Stimulated activated CD4-positive, alpha-beta T cell treated with anti-CD3 and anti-CD28 coated beads, Interleukin-15, amount 100 ng/mL, for 48 hours (primary cell): ENCODE measurements at regions not wholly inside any gene's neighbourhood (a gene's known extent, or its start where the extent isn't known, plus 50 kb on each side); places are given as distances from the start of the nearest gene placed in this dataset.

Experiments used
- DNase-seq, 2 donors: peaks; one replicate each; pipeline ENCODE4 v3.0.0-alpha.2; 2020; ENCODE audit warnings: low read depth in 2 of 2

GRCh38 chr3:124489506-124489905, 240.7 kb upstream of the UMPS start:
- DNase-seq, result no peak

DNA sequence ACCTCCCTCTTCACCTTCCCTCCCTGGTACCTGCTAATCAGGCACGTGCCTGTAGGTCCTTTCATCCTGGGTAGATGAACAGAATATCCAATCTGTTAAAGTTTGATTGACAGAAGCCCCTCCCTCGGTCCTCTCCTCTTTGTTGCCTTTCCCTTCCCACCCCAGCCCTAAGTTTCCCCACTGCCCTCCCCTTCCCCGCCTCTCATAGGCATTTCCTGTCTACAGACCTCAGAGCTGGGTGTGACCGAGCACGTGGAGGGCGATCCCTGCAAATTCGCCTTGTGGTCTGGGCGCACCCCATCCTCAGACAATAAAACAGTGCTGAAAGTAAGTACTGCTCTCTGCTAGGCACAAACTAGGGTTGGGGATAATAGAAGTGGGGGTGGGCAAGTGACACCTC, 239.2 kb upstream of the UMPS start:
- DNase-seq, result no peak

DNA sequence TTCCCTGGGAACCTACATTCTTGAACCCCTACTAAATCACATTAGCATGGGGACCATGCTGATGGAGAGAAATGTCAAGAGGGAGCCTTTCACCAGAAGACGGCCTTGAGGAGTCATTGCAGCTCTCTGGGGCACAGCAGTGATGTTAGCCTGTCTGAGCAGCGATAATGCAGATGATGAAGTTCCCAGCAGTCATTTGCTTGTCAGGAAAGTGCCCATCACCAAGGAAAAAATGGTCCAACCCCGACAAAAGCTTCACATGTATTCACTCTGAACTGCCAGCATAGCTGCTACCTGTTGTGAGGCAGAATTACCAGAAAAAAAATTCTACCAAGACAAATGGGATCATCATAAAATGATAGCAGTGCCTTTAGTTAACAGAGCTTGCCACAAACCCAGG, 238.4 kb upstream of the UMPS start:
- DNase-seq, result no peak

- no peak for DNase-seq
Measured at GRCh38 chr3:124492824-124493223, 237.4 kb upstream of the UMPS start.

- no peak for DNase-seq
Measured at GRCh38 chr3:124496061-124496460, 234.2 kb upstream of the UMPS start.

GRCh38 chr3:124497487-124497886, 232.8 kb upstream of the UMPS start:
- no peak for DNase-seq

DNA sequence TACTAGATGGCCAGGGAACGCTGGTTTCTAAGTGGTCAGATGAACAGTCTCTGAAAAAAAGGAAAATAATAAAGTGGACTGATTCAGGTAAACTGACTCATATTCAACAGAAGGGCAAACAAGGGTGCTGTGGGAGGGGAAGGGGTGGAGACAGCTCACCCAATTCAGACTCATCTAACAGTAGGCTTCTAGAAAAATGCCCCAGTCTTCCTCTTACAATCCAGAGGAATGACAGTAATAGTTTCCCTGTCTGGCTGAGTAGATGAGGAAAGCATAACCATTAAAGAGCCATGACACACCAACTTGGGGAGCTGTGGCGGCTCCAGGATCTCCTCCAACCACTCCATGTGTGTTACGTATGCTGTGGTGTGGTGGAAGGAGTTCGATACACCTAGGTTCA, 231.4 kb upstream of the UMPS start:
- no peak for DNase-seq

- DNase-seq, result no peak
Measured at GRCh38 chr3:124504332-124505059, 225.8 kb upstream of the UMPS start.

DNA sequence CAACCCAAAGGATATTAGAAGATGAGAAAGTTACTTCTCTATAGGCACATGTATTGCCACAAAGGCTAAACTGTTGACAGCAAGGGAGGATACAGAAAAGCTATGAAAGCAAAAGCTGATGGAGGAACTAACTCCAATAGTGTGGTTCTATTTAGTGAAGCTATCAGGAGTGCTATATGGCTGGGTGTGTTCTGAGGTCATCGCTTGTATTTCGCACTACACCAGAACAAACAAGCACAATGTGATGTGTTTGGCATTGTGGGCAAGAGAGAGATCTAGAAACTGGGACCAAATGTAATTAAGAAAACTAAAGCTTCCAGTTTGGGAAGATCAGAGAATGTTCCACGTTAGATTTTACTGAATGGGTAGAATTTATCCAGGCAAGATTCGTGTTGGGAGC, 220.4 kb upstream of the UMPS start:
- DNase-seq, result no peak

- no peak for DNase-seq
Measured at GRCh38 chr3:124510290-124510689, 220.0 kb upstream of the UMPS start.

- no peak for DNase-seq
Measured at GRCh38 chr3:124512881-124513609, 217.2 kb upstream of the UMPS start.

DNA sequence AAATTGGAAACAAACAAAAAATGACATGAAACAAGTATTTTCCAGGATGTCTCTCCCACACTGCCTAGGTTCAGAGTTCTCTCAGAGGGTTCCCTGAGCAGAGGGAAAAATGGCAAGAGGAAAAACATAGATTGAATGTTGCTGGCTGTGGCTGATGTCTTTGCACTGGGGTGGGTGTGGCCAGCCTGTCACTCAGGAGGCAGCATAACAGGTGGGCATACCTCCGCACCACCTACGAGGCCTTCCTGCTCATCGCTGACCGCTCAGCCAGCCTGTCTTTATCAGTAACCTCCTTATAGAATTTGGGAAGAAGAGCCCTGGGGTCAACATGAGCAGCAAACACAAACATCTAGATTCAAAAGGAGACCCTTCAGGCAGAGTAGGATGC, 216.6 kb upstream of the UMPS start:
- no peak for DNase-seq

GRCh38 chr3:124514683-124515082, 215.6 kb upstream of the UMPS start:
- no peak for DNase-seq

- no peak for DNase-seq
Measured at GRCh38 chr3:124516333-124516732, 213.9 kb upstream of the UMPS start.

DNA sequence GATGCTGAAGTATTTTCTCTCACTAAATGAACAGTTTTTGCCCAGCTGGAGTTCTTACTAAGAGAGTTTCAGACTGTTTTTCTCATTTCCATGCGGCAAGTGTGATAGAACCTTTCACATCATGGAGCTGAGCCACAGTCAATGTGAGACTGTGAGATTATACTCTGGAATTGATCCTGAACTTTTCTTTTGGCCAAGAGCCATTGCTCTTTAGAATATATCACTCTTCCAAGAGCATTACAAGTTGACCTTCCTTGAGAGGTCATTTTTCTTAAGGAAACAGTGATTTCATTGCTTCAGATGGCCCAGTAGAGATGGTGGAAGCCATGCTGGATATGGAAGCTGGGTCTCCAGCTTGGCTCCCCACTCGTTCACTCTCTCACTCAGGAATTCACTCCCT, 212.9 kb upstream of the UMPS start:
- no peak for DNase-seq

DNA sequence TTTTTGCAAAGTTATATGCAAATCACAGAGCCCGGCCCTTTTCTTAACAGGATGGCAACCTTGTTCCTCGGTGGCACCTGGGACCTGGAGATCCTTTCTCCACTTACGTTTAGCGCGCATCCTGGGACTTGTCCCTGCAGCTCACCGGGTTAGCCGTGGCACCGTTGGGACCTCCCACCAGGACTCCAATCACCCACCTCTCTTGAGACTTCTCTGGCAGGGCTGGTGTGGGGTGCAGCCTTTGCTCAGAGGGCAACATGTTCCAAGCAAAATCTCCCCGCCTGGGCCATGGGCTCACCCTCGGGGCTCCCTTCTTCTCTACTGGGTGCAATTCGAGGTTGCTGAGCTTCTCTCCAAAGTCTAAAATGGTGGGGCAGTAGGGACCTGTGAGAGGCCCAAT, 211.9 kb upstream of the UMPS start:
- DNase-seq, result no peak

GRCh38 chr3:124519591-124520194, 210.6 kb upstream of the UMPS start:
- DNase-seq, result no peak

DNA sequence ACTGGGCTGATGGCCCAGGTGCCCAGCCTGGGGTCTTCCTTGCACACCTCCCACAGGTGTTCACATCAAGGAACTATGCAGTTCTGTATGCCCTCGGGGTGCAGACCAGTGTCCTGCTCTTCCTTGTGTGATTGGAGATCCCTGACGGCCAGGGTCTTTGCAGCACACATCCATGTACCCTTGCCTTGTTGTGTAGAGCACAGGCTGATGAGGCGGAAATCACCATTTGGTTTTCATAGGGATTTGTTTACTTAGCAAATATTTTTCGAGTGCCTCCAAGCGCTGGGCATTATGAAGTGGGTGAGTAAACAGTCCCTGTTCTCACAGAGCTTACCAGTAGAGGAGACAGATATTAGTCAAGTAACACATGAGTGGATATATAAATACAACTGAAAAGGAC, 209.3 kb upstream of the UMPS start:
- DNase-seq, result no peak

GRCh38 chr3:124522082-124522625, 208.1 kb upstream of the UMPS start:
- DNase-seq, result no peak

- no peak for DNase-seq
Measured at GRCh38 chr3:124526601-124527000, 203.7 kb upstream of the UMPS start.

DNA sequence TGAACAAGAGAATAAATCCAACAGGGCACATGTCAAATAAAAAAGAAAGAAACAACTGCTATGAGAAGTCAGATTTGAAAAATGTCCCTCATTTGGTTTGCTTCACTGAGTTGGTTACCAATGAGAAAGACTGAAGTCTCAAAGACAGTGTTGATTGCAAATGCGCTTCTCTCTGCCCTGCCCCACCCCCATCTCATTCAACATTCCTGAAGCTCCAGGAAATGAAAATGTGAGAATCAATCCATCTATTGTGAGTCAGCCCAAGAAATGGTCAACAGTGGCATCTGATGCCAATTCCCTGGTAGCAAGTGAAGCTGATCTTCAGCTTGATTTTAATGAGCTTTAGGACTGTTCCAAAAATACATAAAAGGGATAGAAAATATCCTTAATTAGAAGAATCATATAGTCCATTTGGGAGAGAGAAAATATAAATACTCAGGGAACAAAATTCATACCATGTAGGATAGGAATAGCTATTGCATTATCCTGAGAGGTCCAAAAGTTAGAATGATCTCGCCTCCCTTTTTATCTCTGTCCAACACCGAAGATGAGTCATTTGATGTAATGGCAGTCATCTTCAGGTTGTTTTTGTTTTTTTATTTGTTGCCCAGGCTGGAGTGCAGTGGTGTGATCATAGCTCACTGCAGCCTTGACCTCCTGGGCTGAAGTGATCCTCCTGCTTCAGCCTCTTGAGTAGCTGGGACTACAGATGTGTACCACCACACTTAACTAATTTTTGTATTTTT, 200.3 kb upstream of the UMPS start:
- DNase-seq, result no peak

DNA sequence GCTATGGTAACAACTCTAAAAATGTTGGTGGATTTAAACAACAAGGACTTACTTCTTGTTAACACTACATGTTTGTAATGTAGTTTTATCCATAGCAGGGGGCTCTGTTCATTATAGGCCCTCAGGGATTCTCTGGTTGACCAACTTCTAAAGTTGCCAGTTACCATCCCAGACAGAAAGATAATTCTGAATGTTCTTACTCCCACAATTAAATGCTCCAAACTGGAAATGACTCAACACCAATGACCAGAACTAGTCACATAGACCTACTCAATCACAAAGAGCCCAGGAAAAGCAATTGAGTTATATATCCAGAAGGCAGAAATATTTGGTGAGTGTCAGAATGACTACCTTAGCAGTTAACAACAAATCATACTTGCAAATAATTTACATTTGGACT, 199.3 kb upstream of the UMPS start:
- no peak for DNase-seq
